GM19035 (cell line): ENCODE measurements at regions not wholly inside any gene's neighbourhood (a gene's known extent, or its start where the extent isn't known, plus 50 kb on each side); places are given as distances from the start of the nearest gene placed in this dataset.
"Not testable (repeated sequence)": the region's sequence is repeated elsewhere in the genome, so short reads cannot be mapped to it uniquely, and the experiment has no call there.

Experiments
- ATAC-seq: cut with Tn5 transposase; IDR thresholded peaks from one replicate; pipeline ENCODE4 v1.9.1; 2021; ENCODE audit not compliant: unreplicated experiment

DNA sequence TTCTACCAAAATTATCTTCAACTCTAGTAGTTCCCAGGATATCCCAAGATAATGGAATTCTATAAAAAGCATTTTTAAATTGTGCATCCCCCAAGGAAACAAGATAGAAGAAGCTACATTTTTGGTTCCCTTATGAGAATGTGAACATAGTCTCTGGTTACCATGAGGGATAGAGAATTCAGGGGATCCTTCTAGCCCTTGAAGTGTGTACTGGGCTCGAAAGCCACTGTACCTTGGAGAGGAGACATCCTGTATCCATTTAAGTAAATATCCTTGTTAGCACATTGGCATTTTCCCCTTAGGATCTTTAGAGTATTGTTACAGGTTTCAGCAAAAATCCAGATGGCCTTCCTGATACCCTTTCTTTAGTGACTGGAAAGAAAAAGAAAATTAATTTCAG, 228.5 kb downstream of the RTP5 start:
- ATAC-seq: no peak

- ATAC-seq: no peak
Observed at GRCh38 chr2:242098445-242099128, 229.1 kb downstream of the RTP5 start.

- not testable (repeated sequence) for ATAC-seq
Observed at GRCh38 chr2:242103093-242103492, 233.6 kb downstream of the RTP5 start.

DNA sequence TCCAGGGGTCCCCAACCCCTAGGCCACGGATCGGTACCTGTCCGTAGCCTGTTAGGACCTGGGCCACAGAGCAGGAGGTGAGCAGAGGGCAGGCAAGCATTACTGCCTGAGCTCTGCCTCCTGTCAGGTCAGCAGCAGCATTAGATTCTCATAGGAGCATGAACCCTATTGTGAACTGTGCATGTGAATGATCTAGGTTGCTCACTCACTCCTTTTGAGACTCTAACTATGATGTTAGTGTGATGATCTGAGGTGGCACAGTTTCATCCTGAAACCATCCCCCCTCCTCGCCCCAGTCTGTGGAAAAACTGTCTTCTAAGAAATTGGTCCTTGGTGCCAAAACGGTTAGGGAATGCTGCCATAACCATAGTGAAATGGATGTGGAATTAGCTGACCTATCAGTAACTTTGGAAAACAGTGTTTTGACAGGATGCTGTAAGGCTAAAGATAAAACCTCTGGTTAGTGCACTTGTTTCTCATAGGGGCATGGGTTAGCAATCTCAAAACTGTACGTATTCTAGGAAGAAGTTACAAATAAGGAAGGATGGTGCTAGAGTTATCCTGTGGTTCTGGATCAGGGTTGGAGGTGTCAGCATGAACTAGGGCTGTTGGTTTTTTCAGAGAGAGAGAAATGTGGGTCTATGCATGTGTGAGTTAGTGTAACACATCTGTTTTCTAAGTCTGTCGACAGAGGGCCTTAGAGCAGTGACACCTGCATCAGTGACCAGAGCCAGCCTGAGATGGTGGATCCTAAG, 234.8 kb downstream of the RTP5 start:
- ATAC-seq: not testable (repeated sequence)

GRCh38 chr2:242107065-242107464, 237.5 kb downstream of the RTP5 start:
- not testable (repeated sequence) for ATAC-seq

- ATAC-seq: not testable (repeated sequence)
Observed at GRCh38 chr2:242108797-242109500, 239.4 kb downstream of the RTP5 start.

DNA sequence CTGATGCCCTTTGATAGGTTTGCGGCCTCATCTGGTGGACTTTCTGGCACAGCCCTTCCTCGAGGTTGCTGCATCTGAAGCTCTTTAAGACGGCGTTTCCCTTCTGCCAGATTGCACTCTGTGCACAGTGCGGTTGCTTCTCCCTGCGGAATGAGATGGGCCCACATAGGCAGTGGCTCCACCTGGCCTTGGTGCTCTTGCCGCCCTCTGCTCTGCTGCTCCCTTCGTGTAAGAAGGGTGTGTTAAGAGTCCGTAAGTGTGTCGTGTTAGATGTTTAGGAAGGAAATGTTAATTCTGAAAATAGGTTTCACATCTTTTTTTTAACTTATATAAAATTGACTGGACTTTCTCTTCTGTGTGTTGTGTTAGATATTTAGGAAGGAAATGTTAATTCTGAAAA, 240.3 kb downstream of the RTP5 start:
- not testable (repeated sequence) for ATAC-seq

DNA sequence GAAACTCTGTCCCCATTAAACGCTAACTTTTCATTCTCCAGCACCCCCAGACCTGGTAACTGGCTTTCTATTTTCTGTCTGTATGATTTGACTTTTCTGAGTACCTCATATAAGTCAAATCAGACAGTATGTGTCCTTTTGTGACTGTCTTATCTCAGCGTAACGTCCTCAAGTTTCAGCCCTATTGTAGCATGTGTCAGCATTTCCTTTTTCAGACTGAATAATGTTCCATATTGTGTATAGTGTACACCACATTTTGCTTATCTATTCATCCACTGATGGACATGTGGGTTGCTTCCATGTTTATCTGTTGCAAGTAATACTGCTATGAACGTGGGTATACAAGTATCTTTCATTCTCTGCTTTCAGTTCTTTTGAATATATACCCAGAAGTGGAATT, 242.4 kb downstream of the RTP5 start:
- not testable (repeated sequence) for ATAC-seq

- not testable (repeated sequence) for ATAC-seq
Observed at GRCh38 chr2:242113492-242113891, 244.0 kb downstream of the RTP5 start.

DNA sequence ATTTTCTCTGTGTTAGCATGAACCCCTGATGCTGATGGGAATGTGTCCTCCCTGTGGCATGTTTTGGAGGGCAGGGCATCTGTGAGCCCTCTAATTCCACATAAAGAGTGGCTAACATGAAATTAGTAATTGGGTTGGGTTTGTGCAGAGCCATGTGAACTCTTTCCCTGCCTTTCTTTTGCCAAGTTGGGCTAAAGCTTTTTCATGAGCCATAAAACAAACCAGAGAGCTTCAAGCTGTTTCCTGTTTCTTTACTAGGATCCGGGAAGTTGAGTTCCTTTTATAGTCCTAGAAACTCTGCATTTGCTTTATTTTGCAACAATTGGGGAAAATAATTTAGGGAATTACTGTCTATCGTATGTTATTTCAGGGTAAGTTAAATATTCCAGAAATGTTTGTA, 247.1 kb downstream of the RTP5 start:
- not testable (repeated sequence) for ATAC-seq

- not testable (repeated sequence) for ATAC-seq
Observed at GRCh38 chr2:242117305-242117704, 247.8 kb downstream of the RTP5 start.

GRCh38 chr2:242119682-242120081, 250.2 kb downstream of the RTP5 start:
- ATAC-seq: not testable (repeated sequence)

DNA sequence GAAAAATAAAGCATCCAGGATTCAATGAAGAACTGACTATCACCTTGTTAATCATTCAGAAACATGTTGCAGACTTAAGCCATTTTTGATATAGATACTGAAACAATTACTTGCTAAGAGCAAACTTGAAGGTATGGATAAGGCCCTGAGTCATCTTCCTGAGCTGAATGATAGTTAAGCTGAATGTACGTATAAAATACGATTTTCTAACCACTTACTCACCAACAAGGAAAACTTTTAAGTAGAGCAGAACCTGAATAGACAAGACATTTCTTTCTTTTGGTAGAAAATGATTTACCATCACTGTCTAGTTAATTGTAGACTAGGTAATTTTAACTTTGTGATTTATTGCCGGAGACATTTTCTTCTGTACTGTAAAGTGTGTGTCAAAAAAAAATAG, 261.2 kb downstream of the RTP5 start:
- not testable (repeated sequence) for ATAC-seq

DNA sequence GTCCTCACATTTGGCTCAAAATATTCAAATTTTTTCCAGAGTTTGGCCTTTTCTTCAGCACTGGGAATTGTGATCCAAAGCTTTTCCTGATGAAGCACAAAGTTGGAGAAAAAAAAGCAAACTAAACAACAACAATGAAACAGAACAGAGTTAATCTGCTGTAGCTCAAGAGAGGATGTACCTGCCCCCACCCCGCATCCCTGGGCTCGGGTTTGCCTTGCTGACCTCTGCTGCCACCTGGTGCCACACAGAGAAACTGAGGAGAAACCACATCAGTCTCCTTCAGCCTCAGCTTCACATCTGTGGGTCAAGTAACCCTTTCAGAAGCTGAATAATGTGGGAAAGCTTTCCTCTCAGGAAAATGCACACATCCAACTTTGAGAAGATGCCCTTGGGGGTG, 290.4 kb downstream of the RTP5 start:
- ATAC-seq: not testable (repeated sequence)

DNA sequence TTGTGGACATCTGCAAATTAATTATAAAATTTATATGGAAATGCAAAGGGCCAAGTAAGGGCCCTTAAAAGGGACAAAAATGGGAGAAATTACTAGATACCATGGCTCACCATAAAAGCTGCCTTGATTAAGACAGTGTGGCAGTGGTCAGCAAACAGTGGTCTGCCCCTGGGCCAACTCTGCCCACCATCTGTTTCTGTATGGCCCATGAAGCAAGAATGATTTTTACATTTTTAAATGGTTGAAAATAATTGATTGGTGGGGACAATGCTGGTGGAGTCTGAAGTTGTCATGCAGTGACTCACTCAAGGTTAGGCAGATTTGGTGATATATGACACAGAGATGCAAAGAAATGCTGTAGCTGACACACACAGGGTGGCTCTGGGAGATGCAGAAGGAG, 295.6 kb downstream of the RTP5 start:
- not testable (repeated sequence) for ATAC-seq

DNA sequence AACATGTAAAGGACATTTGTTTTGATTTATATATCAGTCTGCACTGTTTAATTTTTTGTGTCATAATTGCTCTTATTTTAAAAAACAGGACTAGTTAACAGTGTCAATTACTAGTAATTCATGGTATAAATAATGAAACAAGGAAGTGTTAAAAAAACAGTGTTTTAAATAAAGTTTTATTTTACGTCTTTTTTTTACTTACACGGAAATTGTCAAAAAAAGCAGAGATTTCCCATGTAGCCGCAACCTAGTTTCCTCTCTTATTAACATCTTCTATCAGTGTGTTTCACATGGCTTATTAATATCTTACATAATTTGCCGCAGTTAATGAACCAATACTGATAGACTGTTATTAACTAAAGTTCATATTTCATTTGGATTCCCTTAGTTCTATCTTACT, 301.8 kb downstream of the RTP5 start:
- ATAC-seq: not testable (repeated sequence)
